ENCODE measurements at regions not wholly inside any gene's neighbourhood (a gene's known extent, or its start where the extent isn't known, plus 50 kb on each side); places are given as distances from the start of the nearest gene placed in this dataset.

GRCh38 chr18:21162786-21163185 is 51.2 kb upstream of the ROCK1 start:
- intact Hi-C loops (cut with micrococcal nuclease), result no loop called here

GRCh38 chr18:21163647-21164547 is 52.3 kb upstream of the ROCK1 start:
- intact Hi-C loops (cut with micrococcal nuclease), result no loop called here

GRCh38 chr18:21164548-21165095 is 53.0 kb upstream of the ROCK1 start:
- intact Hi-C loops (cut with micrococcal nuclease), result no loop called here

- intact Hi-C loops (cut with micrococcal nuclease), result no loop called here
Measured at GRCh38 chr18:21167641-21168377, 56.2 kb upstream of the ROCK1 start.

GRCh38 chr18:21168880-21169279 is 57.3 kb upstream of the ROCK1 start:
- intact Hi-C loops (cut with micrococcal nuclease), result no loop called here

GRCh38 chr18:21177822-21178221 is 64.2 kb upstream of the GREB1L start:
- intact Hi-C loops (cut with micrococcal nuclease), result loop anchor here (5.0 kb wide), 1 partner anchor 206 kb away; no protein-coding TSS in a partner anchor

- intact Hi-C loops (cut with micrococcal nuclease), result loop anchor here (2.0 to 5.0 kb wide), 2 partner anchors 67 to 207 kb away; no protein-coding TSS in a partner anchor
Measured at GRCh38 chr18:21179590-21180220, 62.3 kb upstream of the GREB1L start.

GRCh38 chr18:21180588-21180987 is 61.4 kb upstream of the GREB1L start:
- intact Hi-C loops (cut with micrococcal nuclease), result loop anchor here (2.0 kb wide), 1 partner anchor 68 kb away; no protein-coding TSS in a partner anchor

- intact Hi-C loops (cut with micrococcal nuclease), result loop anchor here (2.0 kb wide), 1 partner anchor 69 kb away; no protein-coding TSS in a partner anchor
Measured at GRCh38 chr18:21181766-21182165, 60.3 kb upstream of the GREB1L start.

GRCh38 chr18:21183670-21184069 is 58.4 kb upstream of the GREB1L start:
- intact Hi-C loops (cut with micrococcal nuclease), result no loop called here

- intact Hi-C loops (cut with micrococcal nuclease), result no loop called here
Measured at GRCh38 chr18:21184396-21184996, 57.5 kb upstream of the GREB1L start.

- intact Hi-C loops (cut with micrococcal nuclease), result no loop called here
Measured at GRCh38 chr18:21187886-21188285, 54.1 kb upstream of the GREB1L start.

GRCh38 chr18:21191596-21192307 is 50.3 kb upstream of the GREB1L start:
- intact Hi-C loops (cut with micrococcal nuclease), result no loop called here

Measured in T-helper 2 cell treated with Interferon-gamma antibody and Interleukin-4, amounts not matched to agents 100 ng/mL and 5 ng/mL, for 36 hours (primary cell).